Amniotic epithelial cell (primary cell): ENCODE measurements at regions not wholly inside any gene's neighbourhood (a gene's known extent, or its start where the extent isn't known, plus 50 kb on each side); places are given as distances from the start of the nearest gene placed in this dataset.

Source experiments
- DNase-seq: peaks from one replicate; pipeline ENCODE4 v3.0.0-alpha.2; 2010; ENCODE audit warnings: low read depth

DNA sequence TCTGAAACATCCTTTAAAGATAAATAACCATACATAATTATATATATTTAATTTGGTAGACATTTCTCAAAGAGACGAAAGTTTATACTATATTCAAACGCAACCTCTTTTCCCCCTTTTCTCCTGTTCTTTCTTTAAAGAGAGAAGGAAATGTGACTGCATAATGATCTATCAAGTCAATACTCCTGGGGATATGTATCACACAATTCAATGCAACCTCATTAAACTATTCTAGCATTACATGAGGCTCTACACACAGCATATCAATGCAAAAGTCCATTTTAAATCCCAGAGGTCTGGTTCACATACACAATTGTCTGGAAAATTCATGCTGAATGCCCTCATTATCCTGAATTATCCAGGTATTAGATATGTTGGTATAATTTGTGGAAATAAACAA lies 330.7 kb downstream of the LMX1A start:
- DNase-seq, result no peak

DNA sequence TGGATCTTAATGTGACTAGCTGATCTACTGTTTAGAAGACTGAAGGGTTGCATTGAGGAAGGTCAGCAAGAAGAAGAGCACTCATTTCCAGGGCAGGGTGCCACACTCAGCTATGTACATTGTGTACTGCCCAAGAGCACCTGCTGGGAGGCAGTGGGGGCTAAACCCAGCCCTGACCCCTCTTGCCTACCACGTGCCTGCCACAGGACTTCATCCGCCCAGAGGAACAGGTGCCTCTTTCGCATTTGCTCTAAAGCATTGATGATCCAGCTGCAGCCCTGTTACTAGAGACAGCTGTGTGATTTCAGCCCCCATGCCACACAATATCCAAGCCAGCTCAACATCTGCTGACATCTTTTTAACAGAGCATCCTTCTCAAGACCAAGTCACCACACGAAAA lies 341.8 kb downstream of the LMX1A start:
- no peak for DNase-seq

DNA sequence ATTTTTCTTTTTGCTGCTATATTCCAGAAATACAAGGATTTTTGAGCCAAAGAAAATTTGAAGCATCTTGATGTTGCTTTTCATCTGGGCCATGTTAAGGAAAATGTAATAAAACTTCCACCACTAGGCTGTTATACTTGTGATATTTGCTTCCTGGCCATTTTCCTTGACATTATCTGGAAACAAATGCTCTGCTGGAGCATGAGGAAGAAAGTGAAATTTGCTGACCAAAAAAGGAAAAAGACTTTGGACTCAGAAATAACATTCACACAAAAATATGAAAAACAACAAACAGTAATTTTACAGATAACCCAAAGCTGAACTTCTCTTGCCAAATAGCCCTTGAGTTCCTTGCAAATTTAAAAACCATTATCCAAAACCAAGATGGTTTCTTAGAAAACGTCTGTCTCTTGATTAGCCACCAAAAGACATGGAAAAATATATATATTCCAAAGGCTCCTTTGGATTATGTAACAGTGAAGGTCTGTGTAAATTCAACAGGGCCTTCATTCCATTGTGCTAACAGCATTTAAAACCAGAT lies 344.5 kb downstream of the LMX1A start:
- no peak for DNase-seq

DNA sequence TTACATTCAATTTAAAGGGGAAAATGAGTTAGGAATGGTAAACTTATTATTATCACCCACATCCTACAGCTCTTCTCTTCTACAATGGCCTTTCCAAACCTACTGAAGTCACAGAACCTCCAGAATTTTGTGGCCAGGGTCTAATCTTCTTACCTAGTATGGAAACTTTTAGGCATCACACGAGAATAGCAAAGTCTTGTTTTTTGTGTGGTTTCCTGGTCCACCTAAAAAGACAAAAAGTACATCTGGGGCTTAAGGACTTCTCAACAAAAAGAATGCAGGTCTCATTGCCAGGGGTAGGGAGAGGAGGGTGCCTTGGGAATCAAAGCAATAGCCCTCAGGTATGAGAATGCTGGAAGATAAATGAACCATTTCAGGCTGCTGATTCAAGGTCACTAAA lies 345.3 kb downstream of the LMX1A start:
- DNase-seq, result no peak

DNA sequence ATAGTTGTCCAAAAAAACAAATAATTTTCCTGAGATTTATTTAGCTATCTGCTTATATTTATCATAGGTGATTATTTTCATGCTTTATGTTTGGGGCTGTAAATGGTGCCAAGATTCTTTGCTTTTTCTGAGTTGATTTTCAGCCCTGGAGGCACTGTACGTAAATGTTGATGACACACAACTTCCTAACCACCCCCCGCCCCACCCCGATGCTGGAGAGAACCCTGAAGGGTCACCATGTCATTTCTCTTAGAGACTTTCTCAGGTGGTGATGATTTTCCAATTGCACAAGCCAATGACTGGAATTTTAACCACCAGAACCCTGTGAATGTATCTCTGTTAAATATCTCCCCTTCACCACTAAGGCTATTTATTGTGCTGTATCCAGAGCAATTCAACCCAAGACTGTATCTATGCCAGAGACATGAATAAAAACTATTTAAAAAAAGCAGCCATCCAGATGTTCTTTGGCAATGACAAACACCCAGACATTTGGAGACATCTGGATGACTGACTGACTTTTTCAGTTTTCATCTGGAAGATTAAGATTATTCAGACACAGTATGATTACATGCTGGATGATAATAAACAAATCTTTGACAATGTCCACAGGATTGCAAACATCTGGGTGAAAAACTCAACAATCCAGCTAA lies 346.0 kb downstream of the LMX1A start:
- no peak for DNase-seq

DNA sequence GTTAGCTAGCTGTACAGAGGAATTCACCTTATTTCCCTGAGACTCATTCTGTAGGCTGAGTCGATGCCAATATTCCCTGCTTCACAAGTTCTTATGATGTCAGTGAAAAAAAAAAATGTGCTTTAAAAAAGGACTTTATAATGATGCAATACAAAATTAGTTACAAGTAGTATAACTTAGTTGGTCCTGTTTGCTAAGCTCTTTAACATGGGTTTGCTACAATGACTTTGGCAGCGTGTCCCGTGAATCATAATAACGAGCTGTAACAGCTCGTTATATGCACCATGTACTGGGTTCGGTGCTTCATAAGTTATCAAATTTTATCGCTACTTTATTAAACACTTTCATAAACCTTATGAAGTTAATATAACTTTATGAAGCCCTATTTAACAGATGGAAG lies 349.7 kb downstream of the LMX1A start:
- DNase-seq, result no peak

DNA sequence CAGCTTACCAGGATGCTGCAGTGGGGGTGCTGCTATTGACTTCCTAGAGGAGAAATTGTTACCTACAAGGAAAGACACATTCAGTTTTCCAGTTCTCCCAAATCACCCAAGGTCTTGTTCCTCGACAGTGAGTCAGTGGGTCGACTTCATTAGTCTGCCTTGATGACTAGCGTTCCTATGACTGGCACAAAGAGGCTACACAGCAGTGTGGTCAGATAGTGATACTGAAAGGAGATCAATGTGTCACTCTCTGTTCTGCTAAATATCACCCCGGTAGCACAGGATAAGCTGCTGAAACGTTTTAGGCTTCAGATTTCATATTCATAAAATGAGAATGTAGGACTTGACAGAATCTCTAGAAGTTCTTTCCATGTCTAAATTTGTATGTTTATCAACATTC lies 357.4 kb downstream of the LMX1A start:
- no peak for DNase-seq

DNA sequence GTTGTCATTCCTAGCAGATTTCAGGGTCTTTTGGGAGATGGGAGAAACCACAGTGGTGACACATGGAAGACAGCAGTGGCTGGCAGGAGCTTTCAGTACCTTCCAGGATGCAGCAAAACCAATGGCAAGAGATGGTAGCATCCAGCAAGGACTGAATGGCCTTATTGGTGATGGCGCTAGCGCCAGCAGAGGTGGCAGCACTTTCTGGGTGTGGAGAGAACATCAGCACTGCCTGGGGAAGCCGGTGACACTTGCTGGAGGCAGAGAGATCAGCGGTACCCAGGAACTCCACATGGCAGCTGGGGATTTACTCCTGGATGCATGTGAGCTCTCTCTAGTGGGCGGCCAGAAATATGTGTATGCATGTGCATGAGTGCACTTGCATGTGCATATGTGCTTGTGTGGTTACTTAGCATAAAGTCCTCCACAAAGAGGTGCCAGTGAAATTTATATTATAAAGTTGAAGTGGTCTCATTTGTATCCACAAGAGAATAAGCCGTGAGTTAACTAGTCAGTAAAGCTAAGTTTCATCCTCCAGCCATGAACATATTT lies 364.7 kb downstream of the LMX1A start:
- DNase-seq, result no peak

DNA sequence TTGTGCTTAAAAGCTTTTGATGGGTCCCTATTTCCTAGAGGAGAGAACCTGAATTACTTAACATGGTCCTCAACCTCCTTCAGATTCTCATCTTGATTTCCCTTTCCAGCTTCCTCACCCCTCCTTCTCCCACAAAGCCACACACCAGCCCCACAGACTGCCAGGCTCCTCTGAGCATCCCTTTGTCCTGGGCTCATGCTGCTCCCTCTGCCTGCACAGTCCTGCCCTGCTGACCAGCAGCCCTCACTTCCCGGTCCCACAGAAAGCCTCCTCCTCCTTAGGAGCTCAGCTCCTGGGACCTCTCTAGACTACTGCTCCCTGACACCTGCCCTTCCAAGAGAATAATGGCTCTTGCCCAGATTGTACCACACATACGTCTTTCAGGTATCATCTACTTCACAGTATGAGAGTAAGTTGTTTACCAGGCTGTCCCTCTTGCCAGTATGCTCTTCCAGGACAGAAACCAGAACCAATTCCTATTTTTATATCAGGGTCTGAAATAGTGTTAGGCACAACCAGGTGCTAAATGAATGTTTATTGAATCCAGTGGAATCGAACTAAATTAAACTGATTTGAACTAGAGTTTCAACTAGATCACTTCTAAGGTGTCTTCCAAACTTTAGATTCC lies 373.4 kb downstream of the LMX1A start:
- DNase-seq, result no peak

DNA sequence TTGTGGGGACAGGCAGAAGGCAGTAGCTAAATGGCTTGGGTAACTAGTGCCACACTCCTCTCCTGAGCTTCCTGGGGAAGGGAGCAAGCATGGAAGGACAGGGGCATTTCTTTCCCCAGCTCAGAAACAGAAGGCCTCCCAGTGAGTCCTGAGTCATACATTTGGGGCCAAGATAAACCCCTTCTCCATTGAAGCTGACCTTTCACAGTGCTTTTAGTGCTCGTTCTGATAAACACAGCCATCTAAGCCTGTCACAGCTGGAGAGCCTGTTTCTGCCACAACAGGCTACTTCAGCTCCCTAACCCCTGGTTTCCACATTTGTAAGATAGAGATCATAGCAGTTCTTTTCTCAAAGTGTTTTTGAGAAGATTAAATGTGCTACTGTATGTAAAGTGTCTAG lies 374.0 kb downstream of the LMX1A start:
- DNase-seq, result no peak

DNA sequence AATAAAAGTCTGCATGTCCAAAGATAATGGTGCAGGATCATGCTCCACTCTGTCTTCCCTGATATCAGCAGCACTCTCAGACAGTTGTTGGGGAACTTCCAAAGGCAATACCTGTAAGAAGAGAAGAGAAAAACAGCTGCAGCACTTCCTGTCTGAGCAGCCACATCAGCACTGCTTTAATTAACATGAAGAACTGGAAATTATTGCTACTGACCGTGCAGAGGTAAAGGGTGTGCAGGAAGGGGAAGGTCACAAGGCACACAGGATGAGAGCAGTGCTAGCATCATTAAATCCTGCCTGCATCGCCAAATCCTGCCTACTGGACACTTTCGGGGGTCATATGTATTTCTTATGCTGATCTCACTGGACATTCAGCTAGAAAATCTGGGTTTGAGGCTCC lies 379.0 kb downstream of the LMX1A start:
- DNase-seq, result no peak

DNA sequence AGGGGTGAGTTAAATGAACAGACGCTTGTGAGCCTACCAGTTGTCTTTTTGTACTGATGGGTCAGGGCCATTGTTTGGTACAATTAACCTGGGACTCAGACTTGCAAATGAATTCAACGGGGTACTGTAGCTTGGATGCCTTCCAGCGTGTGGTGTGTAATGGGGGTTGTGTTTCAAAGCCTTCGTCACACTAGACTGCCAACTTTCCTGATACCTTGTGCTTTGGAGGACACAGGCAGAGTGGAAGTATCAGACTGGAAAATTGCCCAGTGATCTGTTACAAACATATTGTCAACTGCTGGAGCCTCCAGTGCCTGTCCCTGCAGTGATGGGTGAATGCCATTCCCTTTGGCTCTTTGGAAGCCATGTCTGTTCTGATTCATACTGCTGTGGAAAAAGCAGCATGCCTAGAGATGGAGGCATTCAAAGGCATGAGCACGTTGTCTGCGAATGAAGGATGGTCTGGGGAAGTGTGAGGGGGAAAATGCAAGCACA lies 384.5 kb downstream of the LMX1A start:
- DNase-seq, result no peak

DNA sequence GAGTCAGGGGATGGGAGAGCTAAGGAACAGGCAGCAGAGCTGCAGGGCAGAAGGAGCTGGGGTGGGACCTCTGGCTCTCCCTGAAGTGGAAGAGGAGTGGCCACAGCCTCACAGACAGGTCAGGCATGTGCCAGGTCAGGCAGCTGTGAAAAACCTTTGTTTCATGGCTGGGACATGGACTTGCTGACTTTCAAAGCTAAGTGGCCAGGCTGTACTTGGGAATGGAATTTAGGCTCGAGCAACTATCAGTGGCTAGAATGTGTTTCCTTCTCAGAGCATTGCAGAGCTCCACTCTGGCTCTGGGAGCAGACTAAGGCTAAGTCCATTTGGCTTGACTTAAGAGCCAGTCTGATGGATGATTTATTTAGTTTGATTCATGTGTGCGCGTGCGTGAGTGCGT lies 385.1 kb downstream of the LMX1A start:
- DNase-seq, result no peak

DNA sequence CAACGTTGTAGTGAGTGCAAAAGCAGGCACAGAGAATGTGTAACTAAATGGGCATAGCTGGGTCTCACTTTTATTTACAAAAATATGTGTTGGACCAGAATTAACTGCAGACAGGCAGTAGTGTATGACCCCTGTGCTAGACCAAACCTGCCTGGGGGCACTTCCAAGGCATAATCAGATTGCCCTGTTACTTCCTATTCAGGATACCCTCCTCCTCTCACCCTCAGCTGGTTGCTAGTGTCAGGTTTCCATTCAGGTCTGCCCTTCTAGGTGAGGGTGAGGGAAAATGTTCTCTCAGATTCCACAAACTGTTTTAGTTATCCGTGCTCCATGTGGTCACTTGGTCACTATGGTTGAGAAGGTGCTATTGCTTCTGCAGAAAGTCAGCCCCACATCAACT lies 387.3 kb downstream of the LMX1A start:
- no peak for DNase-seq

DNA sequence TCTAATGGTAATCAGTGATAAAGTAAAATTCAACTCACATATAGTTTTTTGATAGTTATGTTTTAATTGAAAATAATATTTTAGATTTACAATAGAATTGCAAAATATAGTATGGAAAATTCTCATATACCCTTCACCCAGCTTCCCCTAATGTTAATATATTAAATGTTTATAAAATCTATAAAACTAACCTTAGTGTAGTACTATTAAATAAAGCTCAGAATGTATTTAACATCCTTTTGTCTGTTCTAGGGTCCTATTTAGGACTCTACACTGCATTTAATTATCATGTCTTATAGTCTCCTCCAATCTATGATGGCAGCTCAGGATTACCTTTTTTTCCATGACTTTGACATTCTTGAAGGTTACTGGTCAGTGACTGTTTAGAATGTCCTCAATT lies 389.2 kb downstream of the LMX1A start:
- DNase-seq, result no peak

DNA sequence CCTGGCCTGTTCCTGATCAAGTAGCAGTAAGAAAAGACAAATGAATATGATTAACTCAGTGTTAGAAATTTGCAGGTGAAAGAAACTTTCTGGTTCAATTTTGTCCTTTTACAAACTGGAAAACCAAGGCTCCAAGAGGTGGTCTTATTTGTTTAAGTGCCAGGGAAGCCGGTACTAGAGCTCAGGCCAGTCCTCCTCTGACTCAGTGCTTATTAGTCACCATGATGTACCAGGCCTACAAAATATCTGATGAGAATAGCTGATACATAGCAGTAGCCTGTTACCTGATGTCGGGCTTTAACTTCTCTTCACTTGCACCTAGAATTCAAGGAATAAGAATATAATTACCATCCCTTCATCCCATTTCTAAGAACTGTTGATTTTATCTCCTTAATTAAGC lies 394.8 kb downstream of the LMX1A start:
- DNase-seq, result no peak

DNA sequence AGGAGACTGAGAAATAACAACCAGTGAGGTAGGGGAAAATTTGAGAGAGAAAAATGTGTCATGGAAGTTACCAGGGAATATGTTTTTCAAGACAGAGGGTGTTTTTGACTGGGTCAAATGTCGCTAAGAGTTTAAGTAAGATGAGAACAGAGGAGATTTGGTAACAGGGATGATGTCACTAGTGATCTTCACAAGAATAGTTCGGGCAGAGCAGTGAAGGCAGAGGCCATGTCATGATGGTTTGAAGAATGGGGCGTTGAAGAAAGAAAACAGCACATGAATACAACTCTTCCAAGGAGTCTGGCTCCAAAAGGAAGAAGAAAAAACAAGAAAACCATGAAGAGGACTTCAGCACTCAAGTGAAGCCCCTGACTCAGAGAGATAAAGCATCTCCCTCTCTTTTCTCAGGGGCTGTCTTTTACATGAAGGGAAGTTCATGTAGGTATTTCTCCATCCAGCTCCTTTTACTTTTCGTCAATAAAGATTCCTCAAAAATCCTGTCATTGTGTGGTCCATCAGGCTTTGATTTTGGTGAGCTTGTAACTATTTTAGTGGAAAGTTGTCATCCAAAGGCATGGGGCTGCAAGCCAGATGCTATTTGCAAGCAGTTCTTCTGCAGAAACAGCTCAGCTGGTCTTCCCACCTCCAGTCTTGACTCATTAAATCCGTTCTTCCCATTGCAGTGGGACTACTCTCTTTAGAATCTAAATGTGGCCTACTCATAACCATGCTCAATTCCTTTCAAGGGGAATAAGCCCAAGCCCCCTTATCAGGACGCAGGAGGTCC lies 397.3 kb downstream of the LMX1A start:
- no peak for DNase-seq

DNA sequence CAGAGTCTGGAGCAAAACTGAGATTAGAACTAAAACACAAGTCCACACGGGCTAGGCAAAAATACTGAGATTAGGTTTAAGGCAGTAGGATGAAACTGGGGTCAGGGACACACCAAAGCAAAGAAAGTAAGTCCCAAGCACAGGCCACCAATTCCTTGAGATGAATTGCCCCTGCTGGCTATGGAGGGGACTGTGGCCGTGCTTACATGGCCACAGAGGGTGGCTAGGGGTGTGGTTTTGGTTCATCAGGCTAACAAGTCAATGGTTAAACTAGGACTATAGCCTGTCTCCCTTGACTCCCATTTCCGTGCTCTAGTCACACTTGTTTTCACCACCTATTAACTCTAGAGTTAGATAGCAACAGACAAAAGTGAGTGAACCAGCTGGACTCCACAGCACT lies 394.8 kb downstream of the PBX1 start:
- no peak for DNase-seq

DNA sequence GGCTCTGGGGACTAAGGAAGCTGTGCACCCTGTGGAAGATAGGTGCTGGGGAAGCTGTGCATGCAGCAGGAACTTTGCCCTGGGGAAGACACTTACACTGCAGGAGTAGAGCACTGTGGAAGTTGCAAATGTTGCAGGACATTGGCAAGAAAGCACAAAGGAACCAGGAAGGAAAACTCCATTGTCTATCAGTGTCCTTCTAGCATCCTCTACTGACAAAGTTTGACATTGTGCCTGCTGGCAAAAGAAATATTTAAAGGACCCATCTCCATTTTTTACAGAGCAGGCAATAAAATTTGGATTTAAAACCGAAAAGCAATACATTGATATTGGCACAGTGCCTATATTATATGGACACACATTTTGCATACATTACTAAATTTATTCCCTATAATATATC lies 394.1 kb downstream of the PBX1 start:
- no peak for DNase-seq

DNA sequence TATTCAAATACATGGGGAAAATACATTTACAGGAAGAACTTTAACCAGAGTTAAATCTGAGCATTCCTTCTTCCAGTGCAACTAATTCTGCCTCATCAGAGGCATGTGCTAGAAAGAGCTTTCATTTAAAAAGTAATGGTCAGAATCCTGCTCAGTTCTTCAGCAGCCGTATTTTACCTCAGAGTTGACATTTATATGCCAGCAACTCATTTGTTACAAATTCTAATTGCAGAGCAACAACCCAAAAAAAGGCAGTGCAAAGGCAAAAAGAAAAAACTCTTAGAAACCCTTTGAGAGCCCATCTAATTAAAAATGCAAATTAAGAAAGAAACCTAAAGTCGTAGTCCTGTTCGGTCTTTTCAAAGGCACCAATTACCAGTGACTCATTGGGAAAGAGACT lies 392.5 kb downstream of the PBX1 start:
- DNase-seq, result no peak

DNA sequence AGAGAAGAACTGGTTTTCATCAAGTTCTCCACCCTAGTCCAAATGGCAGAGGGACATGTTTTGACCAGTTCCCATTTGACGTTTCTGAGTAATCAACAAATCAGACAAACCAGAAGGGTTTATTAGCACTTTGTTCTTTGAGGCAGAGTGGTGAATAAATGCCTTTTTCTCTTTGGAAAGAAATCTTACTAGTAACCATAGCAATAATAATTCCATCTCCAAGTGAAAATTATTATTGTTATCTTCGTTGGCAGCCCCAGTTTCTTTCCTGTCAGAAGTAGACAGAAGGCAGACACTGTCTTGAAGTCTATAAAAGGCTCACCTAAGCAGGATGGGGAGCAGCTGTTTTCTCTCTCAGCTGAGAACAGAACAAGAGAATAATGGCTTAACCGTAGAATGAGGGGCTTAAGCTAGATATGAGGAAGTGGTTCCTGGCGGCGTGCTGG lies 391.6 kb downstream of the PBX1 start:
- peak; percentile 9 for DNase-seq

DNA sequence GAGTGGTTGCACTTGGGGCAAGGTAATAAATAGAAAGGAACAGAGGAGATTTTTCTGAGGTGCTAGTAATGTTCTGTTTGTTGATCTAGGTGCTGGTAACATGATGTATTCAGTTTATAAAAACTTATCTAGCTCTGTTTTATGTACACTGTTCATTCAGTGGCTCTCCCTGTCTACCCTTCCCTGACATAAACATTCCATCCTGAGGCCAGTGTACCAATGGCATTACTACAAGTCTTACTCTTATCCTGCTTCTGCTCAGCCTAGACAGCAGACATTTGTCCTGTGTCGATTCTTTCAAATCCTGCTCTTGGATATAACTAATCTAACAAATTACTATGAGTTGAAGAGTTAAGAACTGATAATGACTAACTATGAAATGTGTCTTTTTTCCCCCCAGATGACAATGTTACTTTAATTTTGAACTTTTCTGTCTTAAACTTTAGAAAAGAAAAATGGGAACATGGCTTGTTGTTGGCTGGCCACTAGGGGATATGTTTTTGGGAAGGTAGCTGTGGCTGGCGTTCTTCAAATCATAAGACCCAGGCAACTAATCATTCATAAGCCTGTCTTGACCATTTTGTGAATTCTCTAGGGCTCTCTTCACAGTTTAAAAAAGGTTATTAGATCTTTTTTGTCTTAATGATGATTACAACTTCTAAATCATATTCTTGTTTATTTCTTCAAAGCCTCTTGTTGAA lies 390.9 kb downstream of the PBX1 start:
- no peak for DNase-seq
